Stomach (tissue), 8 donors: ENCODE measurements at regions not wholly inside any gene's neighbourhood (a gene's known extent, or its start where the extent isn't known, plus 50 kb on each side); places are given as distances from the start of the nearest gene placed in this dataset.

Experiments used
- DNase-seq, 2 donors: peaks; one replicate each; pipeline versions ENCODE4 v3.0.0 to v3.0.0-alpha.2; 2013 to 2019
- H3K27ac ChIP-seq, 5 donors: fragments of 200-600 bp in 4 of 5; sonication (generic) in 4 of 5; one replicate each; pipeline ENCODE4 v1.5.1; 2013 to 2019; ENCODE audit warnings: mild to moderate bottlenecking in 1 of 5, moderate library complexity in 1 of 5
- H3K27me3 ChIP-seq, 3 donors: fragments of 200-600 bp; sonication (generic); one replicate each; pipeline ENCODE4 v1.5.1; 2017 to 2019; ENCODE audit warnings: mixed run types in 1 of 3
- H3K36me3 ChIP-seq, 4 donors: fragments of 200-600 bp; sonication (generic); 1 replicate in 3 of 4; 2 replicates in 1 of 4; pipeline ENCODE4 v1.5.1; 2016 to 2019
- H3K4me1 ChIP-seq, 4 donors: fragments of 200-600 bp; sonication (generic); one replicate each; pipeline ENCODE4 v1.5.1; 2016 to 2019
- H3K4me3 ChIP-seq, 4 donors: fragments of 200-600 bp; sonication (generic) in 3 of 4; one replicate each; pipeline ENCODE4 v1.5.1; 2016 to 2019; ENCODE audit warnings: mild to moderate bottlenecking in 1 of 4
- H3K9me3 ChIP-seq, 4 donors: fragments of 200-600 bp; sonication (generic); one replicate each; pipeline ENCODE4 v1.5.1; 2016 to 2019
- EP300 ChIP-seq: sonication (generic); formaldehyde crosslinking; IDR thresholded peaks from one replicate; pipeline ENCODE4 v1.6.1; 2017; ENCODE audit warnings: antibody characterized with exemption
- POLR2A ChIP-seq, 4 donors: fragments of 450-650 bp; IDR thresholded peaks; one replicate each; pipeline ENCODE4 v1.6.1; 2016; ENCODE audit warnings: antibody characterized with exemption in 4 of 4, control low read depth in 2 of 4, mild to moderate bottlenecking in 1 of 4, moderate library complexity in 1 of 4
- POLR2AphosphoS5 ChIP-seq, 3 donors: sonication (generic); formaldehyde crosslinking; IDR thresholded peaks; one replicate each; pipeline ENCODE4 v1.6.1; 2016; ENCODE audit warnings: antibody characterized with exemption in 3 of 3
- WGBS, 5 donors: extraction: QIAGEN DNeasy Blood & Tissue Kit in 3 of 5; methylation state at CpG; one replicate each; pipeline versions ENCODE4 v1.1.5 to v1.1.7; 2013 to 2018; 5-methylcytosine and 5-hydroxymethylcytosine counted together
- intact Hi-C: fragments of 100-400 bp; cut with DNase I; formaldehyde crosslinking; loops from one replicate; pipeline ENCODE4 v1.15.1; 2023; ENCODE audit warnings: low total_unique reads
- TF ChIP-seq, protein P1 (sequence below), 7 experiments: fragments of 450-650 bp in 4 of 7; fragments of 200-600 bp in 3 of 7; sonication (generic) in 3 of 7; IDR thresholded peaks; one replicate each; pipeline ENCODE4 v1.5.1; 2016 to 2019; ENCODE audit warnings: antibody characterized with exemption in 7 of 7, control low read depth in 2 of 7, mild to moderate bottlenecking in 1 of 7
- donor health status: healthy with polysubstance abuse.
- donor health status: Bipolar disorder and iron deficiency.
- donor health status: healthy.

DNA sequence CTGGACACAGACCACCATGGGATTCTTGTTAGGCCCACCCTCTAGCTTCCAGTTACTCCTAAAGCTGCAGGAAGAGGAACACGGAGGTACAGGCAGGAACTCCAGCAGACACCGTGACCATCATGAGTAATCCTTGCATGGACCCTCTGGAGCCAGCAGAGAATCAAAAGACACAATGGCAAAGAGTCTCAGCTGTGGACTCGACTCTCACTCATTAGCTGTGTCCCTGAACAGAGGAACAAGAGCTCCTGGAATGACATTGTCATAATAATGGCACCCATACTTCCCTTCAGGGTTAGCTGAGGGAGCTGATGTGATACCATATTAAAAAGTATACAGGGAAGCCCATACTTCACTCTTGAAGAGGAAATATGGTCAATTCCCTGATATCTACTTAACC lies 176.3 kb upstream of the ASIC2 start:
- Histone ChIP-seq H3K9me3 (no peaks in the 10 kb centered on the region), H3K27ac (peak overlapping the region in 1 of 5 donors; percentile 29), H3K4me3 (no peak overlapping the region), H3K4me1 (no peaks in the 10 kb centered on the region), H3K27me3 (no peaks in the 10 kb centered on the region), H3K36me3 (no peaks in the 10 kb centered on the region)
- 58 to 81% (median 77%) methylated on average over 3 of the region's 3 CpGs for WGBS, 5 donors
- intact Hi-C loops = no loop called here
- no peak for DNase-seq
- no peak for TF ChIP-seq POLR2A (IDR thresholded peaks at IDR 0.05)
- no peak for TF ChIP-seq EP300
- no peak for TF ChIP-seq POLR2AphosphoS5 (IDR thresholded peaks at IDR 0.05)
- TF ChIP-seq, protein P1, sequence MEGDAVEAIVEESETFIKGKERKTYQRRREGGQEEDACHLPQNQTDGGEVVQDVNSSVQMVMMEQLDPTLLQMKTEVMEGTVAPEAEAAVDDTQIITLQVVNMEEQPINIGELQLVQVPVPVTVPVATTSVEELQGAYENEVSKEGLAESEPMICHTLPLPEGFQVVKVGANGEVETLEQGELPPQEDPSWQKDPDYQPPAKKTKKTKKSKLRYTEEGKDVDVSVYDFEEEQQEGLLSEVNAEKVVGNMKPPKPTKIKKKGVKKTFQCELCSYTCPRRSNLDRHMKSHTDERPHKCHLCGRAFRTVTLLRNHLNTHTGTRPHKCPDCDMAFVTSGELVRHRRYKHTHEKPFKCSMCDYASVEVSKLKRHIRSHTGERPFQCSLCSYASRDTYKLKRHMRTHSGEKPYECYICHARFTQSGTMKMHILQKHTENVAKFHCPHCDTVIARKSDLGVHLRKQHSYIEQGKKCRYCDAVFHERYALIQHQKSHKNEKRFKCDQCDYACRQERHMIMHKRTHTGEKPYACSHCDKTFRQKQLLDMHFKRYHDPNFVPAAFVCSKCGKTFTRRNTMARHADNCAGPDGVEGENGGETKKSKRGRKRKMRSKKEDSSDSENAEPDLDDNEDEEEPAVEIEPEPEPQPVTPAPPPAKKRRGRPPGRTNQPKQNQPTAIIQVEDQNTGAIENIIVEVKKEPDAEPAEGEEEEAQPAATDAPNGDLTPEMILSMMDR (IDR thresholded peaks at IDR 0.05) = no peak

DNA sequence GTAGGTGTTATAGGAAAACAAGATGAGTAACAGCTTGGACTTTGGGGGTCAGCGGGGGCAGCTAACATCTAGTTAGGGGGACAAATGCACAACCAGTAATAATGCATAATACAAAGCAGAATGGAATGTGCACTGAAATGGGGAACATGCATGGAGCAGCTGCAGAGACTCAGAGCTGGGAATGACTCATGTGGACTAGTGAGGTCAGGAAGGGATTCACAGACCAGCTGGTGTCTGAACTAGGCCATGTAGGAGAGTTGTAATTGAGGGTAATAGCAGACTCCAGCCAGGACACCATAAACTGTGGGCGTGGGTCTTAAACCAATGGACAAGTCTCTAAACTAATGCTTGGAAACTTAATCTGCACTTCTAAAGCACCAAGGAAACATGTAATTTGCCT lies 176.8 kb upstream of the ASIC2 start:
- 19 to 80% (median 66%) methylated on average over 2 of the region's 2 CpGs for WGBS, 5 donors
- intact Hi-C loops = no loop called here
- Histone ChIP-seq H3K27ac (peak overlapping the region in 1 of 5 donors; percentile 10), H3K4me3 (no peak overlapping the region), H3K9me3 (no peaks in the 10 kb centered on the region), H3K36me3 (no peaks in the 10 kb centered on the region), H3K27me3 (no peaks in the 10 kb centered on the region), H3K4me1 (no peaks in the 10 kb centered on the region)
- TF ChIP-seq, protein P1 (IDR thresholded peaks at IDR 0.05) = no peak
- TF ChIP-seq POLR2AphosphoS5 (IDR thresholded peaks at IDR 0.05) = peak in 1 of 3 donors; percentile 57
- DNase-seq = peak in 1 of 2 donors; percentile 86

DNA sequence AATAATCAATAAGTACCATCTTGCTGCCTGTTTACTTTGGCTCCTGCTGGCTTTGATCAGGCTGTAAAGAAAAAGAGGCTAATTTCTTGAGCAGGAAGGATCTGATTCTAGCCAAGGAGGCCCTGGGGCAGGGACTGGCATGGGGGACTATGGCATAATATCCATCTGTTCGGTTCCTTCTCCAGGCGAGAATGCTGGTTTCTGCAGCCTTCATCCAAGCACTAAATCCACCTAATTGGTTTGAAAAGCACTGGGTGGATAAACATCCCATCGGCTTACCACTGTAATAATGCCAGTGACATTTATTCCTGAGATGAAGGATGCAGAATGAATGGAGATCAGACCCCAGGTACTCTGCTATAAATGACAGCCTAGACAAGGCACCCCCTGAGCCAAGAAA lies 180.0 kb upstream of the ASIC2 start:
- TF ChIP-seq POLR2A (IDR thresholded peaks at IDR 0.05) (no peak), POLR2AphosphoS5 (IDR thresholded peaks at IDR 0.05) (no peak), EP300 (no peak)
- TF ChIP-seq, protein P1 (IDR thresholded peaks at IDR 0.05) = no peak
- no peaks in the 10 kb centered on the region for H3K27me3 ChIP-seq
- no peaks in the 10 kb centered on the region for H3K9me3 ChIP-seq
- intact Hi-C loops = no loop called here
- 73 to 82% (median 78%) methylated on average over 3 of the region's 3 CpGs for WGBS, 5 donors
- H3K4me3 ChIP-seq = no peak overlapping the region
- no peak for DNase-seq
- H3K36me3 ChIP-seq = no peaks in the 10 kb centered on the region
- H3K27ac ChIP-seq = no peak overlapping the region
- H3K4me1 ChIP-seq = no peaks in the 10 kb centered on the region

DNA sequence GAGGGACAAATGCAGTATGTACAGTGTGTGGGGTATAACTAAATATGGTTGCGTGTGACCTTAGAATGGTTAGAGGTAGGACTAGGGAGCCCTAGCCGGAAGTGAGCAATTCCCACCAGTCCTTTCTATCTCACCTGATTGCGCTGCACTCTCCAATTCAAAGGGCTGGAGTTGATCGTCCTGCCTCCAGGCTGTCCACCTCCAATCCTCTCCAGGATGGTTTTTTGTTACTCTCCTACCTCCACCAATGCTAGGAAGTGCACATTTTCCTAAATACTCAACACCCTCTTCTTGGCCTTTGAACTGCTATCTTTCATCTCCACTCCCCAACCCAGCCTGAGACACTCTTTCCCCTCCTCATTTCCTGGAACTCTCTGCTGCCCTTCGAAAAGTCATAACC lies 181.7 kb upstream of the ASIC2 start:
- H3K4me1 ChIP-seq = no peaks in the 10 kb centered on the region
- H3K4me3 ChIP-seq = no peak overlapping the region
- intact Hi-C loops = no loop called here
- no peaks in the 10 kb centered on the region for H3K9me3 ChIP-seq
- peaks cover 0 to 5% (median 0%) of the 10 kb centered on the region in 3 donors for H3K27me3 ChIP-seq
- 70 to 82% (median 78%) methylated on average over 5 of the region's 5 CpGs for WGBS, 5 donors
- no peak for DNase-seq
- TF ChIP-seq, protein P1 (IDR thresholded peaks at IDR 0.05) = no peak
- TF ChIP-seq POLR2AphosphoS5 (IDR thresholded peaks at IDR 0.05) = no peak
- TF ChIP-seq POLR2A (IDR thresholded peaks at IDR 0.05) = no peak
- TF ChIP-seq EP300 = no peak
- H3K36me3 ChIP-seq = no peaks in the 10 kb centered on the region
- H3K27ac ChIP-seq = no peak overlapping the region
